NCI-H446 (cell line): ENCODE measurements at regions not wholly inside any gene's neighbourhood (a gene's known extent, or its start where the extent isn't known, plus 50 kb on each side); places are given as distances from the start of the nearest gene placed in this dataset.
A peak's percentile ranks its signal among the peaks of the same experiment; 100 is the strongest.
"Not testable (repeated sequence)": the region's sequence is repeated elsewhere in the genome, so short reads cannot be mapped to it uniquely, and the experiment has no call there.

Experiments
- DNase-seq, 2 experiments: peaks; one replicate each; lab custom pipeline; 2025; lab: John Stamatoyannopoulos, UW

DNA sequence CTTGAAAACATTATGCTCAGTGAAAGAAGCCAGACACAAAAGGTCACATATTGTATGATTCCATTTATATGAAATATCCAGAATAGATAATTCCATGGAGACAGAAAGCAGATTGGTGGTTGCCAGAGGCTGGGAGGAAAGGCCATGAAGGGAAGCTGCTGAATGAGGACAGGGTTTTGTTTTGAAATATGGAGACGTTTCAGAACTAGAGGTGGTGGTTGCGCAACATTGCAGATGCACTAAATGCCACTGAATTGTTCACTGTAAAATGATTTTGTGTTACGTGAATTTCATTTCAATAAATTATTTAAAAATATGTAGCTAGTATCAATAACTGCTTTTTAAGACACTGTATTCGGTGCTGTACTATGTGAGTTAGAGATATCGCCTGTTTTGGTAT, 101.7 kb upstream of the ZNF236 start:
- DNase-seq, result no peak

DNA sequence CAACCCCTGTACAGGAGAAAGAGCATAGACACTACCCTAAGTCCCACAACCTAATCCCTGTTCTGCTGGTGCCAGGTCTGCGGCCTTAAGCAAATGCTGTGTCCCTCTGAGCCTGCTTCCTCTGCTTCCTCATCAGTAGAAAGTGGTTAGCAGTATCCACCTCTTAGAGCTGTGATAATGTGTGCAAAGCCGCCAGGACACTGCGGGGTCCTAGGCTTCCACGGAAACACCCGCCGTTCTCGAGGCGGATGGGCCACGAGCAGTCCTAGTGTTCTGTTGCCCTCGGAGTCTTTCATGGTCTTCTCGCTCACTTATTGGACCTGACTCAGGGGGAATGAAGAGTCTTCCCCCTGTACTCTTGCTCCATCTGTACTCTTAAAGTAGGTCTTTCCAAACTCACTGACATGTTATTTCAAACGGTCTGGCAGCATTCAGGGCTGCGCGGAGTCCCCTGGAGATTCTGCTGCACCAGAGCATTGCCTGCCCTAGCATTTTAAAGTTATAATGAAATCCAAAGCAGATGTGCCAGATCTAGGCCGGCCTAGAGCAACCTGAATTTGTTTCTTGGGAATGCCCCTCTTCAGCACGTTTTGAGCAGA, 107.2 kb upstream of the ZNF236 start:
- DNase-seq, result no peak

DNA sequence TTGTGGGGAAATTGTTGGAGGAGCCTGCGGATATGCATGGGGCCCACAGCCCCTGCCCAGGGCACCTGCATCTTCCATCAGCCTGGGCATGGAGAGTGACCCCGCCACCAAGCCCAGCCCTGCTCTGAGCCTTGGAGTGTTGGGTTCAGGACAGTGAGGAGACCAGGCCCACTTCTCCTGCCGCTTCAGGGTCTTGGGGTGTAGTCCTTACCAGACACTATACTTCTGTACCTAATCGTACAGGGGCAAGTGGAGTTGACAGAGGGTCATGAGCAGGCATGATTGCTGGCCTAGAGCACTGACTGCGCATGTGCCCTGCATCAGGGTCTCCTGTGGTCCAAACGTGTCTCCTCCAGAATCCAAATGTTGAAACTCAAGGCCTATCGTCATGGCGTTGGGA, 108.9 kb upstream of the ZNF236 start:
- no peak for DNase-seq

DNA sequence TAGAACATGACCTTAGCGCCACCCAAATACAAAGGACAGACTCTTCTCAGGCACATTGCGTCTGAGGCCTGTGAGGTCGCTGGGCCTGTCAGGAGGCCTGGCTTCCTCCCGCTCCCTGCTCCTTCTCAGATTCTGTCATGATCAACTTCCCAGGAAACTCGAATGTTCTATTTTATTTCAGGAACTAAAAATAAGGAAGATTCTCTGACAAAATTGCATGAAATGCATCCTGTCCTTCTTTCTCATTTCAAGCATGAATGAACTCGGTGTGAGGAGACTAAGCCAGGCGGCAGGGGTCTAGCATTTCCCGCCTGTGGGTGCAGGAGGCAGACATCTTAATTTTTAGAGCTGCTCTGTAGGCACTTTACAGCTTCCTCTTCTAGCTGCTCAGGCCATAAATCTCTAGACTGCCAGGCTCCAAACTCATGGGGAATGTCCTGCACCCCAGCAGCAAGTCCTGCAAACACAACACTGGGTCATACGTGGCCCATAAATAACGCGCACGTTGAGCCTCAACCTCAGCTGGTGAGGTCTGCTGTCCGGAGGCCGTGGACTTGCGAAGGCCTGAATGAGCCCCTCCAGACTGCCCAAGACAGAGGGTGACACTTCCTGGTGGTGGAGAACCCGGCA, 109.7 kb upstream of the ZNF236 start:
- no peak for DNase-seq

DNA sequence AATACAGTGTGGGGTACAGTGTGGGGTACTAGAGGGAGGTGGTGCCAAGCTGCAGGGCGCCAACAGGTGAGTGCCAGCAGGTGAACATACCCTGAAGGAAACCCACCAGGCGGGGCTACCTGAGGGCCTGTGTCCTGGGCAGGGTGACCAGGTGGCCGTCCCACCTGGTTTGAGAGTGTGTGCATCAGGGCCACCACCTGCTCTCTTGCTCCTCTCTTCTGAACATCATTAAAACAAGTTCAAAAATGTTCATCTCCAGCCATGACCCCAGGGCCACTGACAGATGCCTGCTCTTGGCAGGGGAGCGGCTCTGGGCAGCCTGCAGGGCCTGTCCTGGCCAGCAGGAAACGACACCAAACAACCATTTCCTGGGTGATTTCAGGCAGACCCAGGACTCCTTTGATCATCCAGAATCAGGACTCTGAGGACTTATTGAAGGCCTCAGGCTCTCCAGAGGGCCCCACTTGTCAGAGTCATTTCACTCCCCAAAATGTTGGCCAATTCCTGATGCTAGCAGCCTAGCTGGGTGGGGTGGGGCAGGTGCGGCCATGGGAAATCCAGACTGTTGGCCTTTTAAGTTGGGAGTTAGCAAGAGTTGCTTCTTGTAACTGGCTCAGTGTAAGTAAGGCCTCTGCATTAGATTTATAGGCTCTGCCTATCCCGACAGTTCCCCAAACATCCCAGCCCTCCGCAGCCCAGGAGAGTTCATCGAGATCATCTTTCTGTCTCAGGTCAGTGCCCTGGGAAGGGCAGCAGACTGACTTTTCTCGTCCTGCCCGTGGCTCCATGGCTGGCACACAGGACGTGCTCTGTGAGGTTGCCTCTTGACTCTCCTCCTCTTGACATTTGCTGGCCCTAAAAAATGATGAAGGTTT, 111.5 kb upstream of the ZNF236 start:
- no peak for DNase-seq

DNA sequence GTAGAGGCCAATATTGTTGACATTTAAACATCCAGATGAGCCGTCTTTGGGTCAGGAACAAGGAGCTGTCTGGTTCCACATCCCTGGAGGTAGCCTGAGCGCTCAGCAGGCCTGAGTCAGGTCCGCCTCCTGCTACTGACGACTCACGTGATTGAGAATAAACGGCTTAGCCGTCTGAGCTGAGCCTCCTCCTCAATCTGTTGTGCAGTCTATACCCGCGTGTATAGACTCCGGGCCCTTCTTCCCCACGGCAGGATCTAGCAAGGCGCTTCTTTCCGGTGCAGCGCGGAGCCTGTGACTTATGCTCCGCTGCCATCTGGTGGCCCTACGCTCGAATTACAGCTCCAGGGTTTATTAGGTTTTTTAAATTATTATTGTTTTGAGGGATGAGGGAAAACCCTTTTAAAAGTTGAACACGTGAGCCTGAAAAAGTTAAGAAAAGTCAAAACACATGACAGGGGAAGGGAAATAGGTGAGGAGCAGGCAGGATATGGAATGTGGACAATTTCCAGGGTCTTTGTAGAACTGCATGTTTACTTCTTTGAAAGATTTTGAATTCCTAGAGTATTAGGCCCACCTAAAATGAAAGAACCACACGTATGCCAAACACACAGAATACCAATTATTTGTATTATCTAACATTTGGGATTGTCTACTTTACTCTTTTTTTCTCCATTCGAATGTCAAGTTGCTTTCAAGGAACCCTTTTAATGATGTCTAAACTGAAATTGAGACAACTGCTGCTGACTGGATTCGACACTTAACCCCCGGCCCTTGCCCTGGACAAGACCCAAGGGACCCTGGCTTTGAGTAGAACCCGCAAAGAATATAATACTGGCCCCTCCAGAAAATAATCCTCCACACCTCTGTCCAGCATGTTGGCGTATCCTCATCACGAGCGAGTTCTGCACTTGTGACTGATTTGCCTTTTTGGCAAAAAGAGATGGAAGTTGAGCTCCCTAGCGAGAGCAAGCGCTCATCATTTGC, 112.4 kb upstream of the ZNF236 start:
- peak in 1 of 2 experiments; percentile 48 for DNase-seq

DNA sequence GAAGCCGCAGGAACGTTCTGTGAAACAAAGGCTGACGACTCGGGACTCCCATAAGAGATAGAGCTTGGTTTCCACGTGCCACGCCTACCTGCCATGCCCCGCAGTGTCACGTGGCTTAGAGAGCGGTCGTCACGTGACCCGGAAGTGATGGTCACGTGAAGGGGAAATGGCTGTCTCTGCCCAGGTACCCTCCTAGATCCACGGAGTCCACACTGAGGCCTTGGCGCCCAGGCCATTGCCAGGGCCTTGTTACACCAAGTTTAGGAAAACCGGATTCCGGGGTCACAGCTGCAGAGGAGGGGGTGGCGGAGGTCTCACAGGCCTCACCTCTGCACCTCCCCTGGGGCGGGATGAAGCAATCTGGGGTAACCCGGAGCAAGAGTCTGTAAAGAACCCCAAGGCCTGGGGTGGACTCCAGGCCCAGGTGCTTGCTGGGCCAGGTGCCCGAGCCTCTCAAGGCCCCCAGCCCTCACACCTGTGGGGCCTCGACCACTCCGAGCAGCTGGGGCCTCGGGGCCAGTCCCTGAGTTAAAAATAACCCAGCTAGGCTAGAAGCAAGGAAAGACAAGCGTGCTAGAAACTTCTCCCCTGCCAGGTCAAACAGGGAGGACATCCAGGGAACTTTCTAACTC, 113.5 kb upstream of the ZNF236 start:
- no peak for DNase-seq

DNA sequence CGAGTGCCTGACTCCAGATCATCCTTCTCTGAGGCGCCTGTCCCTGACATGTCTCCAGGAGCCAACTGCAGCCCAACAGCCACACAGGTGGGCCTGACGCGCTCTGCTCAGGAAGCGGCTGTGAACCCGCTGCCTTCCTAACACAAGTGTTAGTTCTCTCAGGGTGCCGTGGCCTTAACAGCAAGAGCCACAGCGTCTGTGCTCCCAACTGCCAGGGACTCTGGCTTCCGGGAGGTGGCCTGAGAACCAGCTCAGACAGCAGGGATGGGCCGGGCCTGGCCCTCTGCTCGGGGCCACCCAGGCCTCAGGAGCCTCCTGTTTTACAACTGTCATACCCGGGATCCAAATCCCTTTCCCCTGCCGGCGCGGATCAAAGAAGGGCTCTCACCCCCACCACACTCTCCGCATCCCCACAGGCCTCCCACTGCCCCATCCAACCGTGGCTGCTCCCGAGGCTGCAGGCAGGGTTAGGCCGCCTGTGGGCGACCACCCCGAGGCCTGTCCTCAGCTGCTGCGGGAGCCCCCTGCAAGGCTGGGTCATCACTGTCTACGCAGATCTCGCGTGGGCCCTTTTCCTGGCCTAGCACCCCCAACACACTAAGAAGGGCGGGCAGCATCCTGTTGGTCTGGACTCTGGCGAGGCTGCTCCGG, 114.2 kb upstream of the ZNF236 start:
- no peak for DNase-seq

DNA sequence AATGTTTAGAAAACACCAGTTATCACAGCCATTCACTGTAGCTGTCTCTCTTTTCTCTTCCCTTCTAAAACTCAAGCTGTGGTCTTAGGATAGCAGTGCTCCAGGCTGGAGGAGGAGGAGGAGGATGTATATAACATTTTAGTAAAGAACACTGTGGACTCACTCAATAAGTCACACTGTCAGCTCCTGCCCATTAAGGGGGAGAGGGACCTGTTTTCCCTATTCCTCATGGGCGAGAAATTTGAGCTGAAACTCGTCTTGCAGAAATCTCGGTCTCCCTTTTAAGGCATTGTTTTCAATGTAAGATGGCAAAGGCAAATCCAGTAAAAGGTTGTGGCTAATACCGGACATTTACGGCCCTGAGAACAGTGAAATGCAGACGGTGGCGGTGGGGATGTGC, 114.8 kb upstream of the ZNF236 start:
- DNase-seq, result no peak

DNA sequence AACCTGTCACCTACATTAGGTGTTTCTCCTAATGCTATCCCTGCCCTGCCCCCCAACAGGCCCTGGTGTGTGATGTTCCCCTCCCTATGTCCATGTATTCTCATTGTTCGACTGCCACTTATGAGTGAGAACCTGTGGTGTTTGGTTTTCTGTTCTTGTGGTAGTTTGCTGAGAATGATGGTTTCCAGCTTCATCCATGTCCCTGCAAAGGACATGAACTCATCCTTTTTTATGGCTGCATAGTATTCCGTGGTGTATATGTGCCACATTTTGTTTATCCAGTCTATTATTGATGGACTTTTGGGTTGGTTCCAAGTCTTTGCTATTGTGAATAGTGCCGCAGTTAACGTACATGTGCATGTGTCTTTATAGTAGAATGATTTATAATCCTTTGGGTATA, 117.8 kb upstream of the ZNF236 start:
- not testable (repeated sequence) for DNase-seq

DNA sequence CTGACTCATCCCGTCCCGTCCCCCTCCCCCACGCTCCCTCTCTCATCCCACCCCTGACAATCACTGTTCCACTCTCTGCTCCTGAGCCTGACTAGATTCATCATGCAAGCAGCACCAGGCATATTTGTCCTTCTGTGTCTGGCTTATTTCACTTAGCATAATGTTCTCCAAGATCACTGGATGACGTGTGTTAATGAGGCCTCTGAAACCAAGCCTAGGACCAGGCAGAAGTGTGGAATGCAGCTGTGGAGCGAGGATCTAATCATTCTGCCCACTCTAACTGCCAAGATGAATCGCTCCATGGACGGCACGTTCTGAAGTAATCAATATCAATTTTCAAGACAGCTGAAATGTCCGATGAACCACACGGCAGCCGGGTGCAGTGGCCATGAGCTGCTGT, 122.4 kb upstream of the ZNF236 start:
- no peak for DNase-seq

DNA sequence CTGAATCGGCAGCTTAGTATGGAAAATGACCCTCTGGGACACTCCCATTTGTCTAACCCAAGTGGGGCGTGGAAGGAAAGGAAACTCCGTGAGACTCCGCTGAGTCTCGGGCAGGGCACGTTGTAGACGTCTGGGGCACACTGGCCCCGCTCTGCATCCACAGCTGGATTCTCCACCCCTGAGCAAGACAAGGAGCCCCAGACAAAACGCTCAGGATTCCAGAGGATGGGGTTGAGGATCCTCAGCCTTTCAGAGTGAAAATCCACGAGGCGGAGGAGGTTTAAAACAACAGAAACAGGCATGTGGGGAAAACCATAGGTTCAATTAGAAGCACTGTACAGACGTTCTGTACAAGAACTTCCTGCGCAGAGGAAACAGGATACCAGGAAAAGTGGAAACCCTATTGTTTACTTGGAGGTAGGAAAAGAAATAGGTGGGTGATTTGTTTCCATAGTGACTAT, 124.9 kb upstream of the ZNF236 start:
- no peak for DNase-seq

DNA sequence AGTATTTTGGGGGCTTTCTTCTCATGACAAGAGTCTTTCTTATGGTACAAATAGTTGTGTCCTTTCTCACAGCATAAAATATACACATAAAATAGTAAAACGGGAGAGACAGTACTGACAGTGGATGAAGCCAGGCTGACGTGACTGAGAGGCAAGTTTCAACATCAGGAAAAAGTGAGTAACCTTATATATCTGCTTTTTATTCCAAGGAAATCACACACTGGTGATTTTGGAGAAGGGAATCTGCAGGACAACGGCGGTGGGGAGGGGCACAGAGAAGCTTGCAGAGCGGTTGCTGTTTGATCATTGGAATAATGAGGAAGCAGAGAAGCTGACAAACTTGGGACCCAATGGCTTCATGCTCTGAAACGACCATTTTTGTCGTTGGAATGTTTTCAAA, 130.6 kb upstream of the ZNF236 start:
- DNase-seq, result no peak

DNA sequence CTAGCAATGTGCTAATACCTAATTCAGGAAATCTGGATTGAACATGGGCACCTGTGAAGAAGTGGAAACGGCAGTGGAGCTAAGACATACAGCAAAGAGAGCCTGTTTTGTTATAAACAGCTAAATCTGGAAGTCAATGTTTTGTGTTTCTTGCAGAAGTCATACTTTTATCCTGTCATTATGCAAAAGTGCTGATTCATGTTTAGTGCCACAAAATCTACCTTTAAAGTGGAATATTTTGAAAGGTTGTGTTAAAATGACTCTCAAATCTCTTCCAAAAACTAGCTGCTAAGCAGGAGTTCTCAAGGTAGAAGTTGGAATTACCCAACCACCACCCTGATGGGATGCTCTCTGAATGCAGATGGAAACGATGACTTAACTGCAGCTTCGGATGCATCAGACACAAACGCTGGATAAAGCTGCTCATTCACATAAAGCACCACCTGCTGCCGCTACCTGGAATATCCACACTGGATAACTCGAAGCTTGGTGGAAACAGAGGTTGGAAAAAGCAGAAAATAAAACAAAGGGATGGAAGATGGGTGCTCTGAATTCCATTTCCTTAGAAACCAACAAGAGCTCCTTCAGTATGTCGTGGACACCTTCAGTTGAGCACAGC, 132.6 kb upstream of the ZNF236 start:
- DNase-seq, result no peak

DNA sequence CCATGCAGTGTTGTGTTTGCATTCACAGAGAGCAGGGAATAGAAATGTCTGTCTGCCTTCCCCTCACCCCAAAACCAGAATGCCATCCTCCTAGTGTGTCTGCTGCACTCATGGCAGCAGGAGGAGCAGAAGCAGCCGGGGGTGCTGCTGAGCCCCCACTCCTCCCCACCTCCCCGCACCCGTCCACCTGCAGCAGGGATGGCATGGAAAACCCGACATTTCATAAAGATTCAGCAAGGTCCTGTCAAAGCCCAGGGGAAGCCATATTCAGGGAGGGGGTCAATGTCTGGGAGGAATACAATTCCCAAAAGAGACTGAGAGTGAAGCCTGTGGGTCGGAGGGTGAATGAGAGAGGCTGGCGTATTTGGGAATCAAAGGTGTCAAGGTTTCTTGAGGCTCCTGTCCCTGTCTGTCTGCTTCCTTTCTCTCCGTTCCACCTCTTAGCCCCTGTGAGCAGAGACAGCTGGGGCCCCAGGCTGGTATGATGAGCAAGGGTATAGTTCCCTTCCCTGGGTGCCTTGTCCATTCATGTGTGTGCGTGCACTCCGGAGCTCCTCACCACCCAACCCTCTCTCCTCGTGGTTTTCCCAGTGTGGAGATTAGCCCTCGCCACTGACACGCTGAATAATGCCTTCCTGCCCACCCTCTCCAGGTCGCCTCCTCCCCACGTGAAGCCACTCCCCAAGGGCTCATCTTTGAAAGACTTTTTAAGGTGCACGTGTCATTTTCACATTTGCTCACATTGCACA, 133.5 kb upstream of the ZNF236 start:
- no peak for DNase-seq

DNA sequence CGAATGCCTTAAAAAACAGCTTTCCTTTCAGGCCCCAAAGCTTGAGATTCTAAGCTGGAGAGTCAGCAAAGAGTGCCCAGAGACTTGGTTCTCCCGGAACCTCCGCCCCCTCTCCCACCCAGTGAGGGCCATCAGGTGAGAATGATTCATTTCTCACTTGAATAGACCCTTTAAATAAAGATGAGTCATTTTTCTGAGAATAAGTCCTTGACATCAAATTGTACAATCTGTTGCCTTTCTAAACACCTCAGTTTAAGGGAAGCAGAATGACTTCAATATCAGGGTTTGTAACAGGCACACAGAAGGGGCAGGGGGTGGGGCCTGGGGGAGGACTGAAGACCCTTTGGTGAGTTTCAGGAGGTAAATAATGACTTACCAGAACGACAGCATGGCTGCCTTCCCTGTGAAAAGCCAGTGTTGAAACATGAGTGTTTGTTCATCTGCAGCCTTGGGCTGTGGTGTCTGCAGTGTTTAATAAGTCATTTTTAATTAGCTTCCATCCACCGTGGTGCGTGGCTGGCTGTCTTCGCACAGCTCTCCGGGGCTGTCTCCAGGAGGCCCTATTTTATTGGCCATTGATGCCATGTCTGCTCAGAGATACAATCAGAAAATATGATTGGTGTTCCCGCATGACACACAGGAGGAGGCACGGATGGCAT, 134.9 kb upstream of the ZNF236 start:
- DNase-seq, result no peak

DNA sequence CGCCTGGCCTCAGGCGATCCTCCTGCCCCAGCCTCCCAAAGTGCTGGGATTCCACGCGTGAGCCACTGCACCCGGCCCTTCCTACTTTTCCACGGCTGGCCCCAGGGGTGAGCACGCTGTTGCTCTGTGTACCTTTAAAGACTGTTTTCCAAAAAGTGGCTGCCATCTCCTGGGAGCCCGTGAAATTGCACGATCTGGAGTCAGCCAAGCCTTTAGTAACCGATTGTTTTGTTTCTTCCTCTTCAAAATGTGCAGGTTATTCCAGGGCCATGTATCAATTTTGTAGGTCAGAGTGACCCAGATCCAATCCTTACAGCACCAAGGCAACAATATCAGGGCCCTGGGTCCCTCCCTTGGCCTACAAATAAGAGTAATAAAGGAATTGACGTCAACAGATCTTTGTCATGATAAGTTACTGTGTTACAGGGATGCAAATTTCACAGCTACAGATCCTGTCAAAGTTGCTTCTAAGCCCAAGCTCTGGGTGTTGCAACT, 135.6 kb upstream of the ZNF236 start:
- DNase-seq, result peak in 1 of 2 experiments; percentile 4

DNA sequence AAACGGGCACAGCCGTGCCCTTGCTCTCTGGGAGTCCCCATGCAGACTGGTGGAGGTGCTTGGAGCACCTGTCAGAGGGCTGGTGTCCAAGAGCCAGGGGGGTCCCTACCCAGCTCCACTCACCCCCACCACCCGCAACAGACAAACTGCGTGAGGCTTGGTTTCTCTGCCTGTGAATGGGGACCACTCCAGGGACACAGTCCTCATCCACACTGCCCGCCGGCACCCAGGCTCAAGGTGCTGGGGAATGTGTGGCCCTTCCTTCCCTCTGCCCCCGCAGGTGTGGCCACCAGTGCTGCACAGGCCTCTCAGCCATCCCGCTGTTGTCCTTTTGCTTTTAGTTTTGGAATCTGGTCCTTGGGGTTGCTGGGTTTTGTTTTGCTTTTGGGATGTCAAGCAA, 136.5 kb upstream of the ZNF236 start:
- DNase-seq, result no peak

DNA sequence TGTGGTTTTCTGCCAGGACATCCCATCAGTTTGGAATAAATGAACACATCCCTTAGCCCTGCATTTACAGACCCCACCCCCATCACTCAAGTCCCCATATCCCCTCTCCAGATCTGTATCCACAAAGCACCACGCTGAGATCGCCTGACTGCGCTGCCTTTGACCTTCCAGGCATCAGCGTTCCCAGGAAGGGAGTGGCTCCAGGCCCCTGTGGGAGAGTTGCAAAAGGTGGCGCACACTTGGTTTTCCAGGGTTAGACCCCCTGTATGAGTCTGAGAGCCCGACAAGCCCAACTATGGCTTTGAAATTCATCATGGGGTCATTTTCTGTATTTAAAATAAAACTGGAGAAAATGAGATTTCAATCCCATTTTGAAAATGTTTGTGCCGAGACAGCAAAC, 137.0 kb upstream of the ZNF236 start:
- no peak for DNase-seq
